ENCODE measurements at regions not wholly inside any gene's neighbourhood (a gene's known extent, or its start where the extent isn't known, plus 50 kb on each side); places are given as distances from the start of the nearest gene placed in this dataset.

DNA sequence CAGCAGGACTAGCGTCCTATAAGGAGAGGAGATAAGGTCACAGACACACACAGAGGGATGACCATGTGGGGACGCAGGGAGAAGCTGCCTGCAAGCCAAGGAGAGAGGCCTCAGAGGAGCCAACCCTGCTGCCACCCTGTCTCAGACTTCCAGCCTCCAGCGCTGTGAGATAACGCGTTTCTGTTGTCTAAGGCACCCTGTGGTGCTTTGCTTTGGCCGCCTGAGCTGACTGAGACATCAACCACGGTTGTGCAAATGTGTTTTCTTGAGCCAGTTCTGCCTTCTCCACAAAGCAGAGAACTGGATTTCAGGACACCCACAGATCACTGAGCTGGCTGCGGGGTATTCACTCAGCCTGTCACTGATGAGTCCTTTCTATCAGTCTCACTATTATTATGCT is 149.1 kb downstream of the NXNL2 start:
- TF ChIP-seq, protein P1, sequence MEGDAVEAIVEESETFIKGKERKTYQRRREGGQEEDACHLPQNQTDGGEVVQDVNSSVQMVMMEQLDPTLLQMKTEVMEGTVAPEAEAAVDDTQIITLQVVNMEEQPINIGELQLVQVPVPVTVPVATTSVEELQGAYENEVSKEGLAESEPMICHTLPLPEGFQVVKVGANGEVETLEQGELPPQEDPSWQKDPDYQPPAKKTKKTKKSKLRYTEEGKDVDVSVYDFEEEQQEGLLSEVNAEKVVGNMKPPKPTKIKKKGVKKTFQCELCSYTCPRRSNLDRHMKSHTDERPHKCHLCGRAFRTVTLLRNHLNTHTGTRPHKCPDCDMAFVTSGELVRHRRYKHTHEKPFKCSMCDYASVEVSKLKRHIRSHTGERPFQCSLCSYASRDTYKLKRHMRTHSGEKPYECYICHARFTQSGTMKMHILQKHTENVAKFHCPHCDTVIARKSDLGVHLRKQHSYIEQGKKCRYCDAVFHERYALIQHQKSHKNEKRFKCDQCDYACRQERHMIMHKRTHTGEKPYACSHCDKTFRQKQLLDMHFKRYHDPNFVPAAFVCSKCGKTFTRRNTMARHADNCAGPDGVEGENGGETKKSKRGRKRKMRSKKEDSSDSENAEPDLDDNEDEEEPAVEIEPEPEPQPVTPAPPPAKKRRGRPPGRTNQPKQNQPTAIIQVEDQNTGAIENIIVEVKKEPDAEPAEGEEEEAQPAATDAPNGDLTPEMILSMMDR (IDR thresholded peaks at IDR 0.05; ENCODE audit: insufficient read depth, low read length, missing control alignments) = no peak
- ChIA-PET CTCF (no interaction called here), POLR2A (no interaction called here)
- no peak for DNase-seq (ENCODE audit: low read depth, low spot score)
- no peak overlapping the region for H3K4me3 ChIP-seq (ENCODE audit: low read depth, low read length)

DNA sequence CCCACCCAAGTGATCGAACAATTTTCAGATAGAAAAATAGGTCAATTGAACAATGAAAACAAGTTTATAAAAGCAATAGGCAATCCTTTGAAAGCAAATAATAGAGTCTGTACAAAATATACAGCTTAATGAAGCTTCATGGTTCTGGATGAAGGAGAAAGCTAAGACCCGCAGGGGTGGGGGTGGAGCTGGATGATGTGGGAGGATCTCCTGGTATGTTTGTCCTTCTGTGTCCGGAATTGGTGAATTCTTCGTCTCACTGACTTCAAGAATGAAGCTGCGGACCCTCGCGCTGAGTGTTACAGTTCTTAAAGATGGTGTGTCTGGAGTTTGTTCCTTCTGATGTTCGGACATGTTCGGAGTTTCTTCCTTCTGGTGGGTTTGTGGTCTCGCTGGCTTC is 149.9 kb downstream of the NXNL2 start:
- ChIA-PET CTCF (no interaction called here), POLR2A (no interaction called here)
- H3K4me3 ChIP-seq (ENCODE audit: low read depth, low read length) = no peak overlapping the region
- TF ChIP-seq, protein P1 (IDR thresholded peaks at IDR 0.05; ENCODE audit: insufficient read depth, low read length, missing control alignments) = no peak
- DNase-seq (ENCODE audit: low read depth, low spot score) = no peak

- DNase-seq (ENCODE audit: low read depth, low spot score) = no peak
- CTCF ChIA-PET = no interaction called here
- TF ChIP-seq, protein P1 (IDR thresholded peaks at IDR 0.05; ENCODE audit: insufficient read depth, low read length, missing control alignments) = no peak
These were observed 151.0 kb downstream of the NXNL2 start for GRCh38 chr9:88685966-88686365.

DNA sequence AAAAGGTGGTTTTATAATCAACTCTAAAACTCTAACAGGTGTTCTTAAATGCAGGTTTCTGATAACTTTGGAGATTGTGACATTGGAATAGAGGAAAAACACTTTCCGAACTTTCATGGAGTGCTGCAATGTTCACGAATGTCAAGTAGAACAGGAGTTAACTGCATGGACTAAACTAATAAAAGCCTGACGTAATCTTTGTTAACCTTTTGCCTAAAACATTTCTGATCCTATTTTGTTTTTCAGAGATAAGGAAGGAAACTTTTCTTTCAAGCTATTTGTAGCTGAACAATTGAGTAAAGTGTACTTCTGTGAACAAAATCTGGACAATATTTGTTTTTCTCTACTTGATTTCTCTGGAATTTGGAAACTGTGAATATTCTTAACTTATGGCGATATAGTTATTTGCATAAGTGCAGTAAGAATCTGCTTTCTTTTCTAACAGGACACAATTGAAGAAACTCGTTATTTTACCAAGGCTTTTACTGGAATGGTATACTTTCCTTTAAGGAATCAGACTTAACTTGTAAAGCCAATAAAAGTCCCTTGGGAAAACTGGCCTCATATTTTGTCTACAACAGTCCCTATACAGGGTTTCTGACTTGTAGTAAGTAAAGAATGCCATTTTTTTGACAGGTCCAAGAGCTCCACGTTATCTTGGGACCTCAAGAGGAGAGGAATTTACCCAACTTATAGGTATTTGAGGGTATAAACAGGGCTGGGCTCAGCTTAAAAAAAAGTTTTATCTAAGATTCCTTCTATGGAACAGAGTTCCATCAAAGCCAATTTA is 154.7 kb downstream of the NXNL2 start:
- CTCF ChIA-PET = interaction anchor here (0.9 to 1.6 kb wide), 2 partner anchors 27 to 589 kb away, joined by 3 to 4 read pairs; no protein-coding TSS in a partner anchor
- TF ChIP-seq, protein P1 (IDR thresholded peaks at IDR 0.05; ENCODE audit: insufficient read depth, low read length, missing control alignments) = no peak
- H3K4me3 ChIP-seq (ENCODE audit: low read depth, low read length) = no peak overlapping the region
- POLR2A ChIA-PET = no interaction called here
- DNase-seq (ENCODE audit: low read depth, low spot score) = no peak

More at GRCh38 chr9:88685966-88686365, 151.0 kb downstream of the NXNL2 start:
- POLR2A ChIA-PET = no interaction called here
- no peak overlapping the region for H3K4me3 ChIP-seq (ENCODE audit: low read depth, low read length)

DNA sequence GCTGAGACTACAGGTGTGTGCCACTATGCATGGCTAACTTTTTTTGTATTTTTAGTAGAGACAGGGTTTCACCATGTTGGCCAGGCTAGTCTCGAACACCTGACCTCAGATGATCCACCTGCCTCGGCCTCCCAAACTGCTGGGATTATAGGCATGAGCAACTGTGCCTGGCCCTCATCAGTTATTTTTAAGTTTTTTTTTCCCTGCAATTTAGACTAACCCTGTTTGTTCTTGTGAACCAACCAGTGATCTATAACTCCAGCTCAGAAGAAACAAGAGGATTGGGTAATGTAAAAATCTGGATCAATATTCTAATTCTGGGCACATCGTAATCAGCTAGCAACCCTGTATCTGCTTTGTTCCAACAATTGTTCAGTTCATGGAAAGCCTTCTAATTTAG is 155.7 kb downstream of the NXNL2 start:
- TF ChIP-seq, protein P1 (IDR thresholded peaks at IDR 0.05; ENCODE audit: insufficient read depth, low read length, missing control alignments) = no peak
- ChIA-PET CTCF (interaction anchor here (0.9 to 1.6 kb wide), 2 partner anchors 28 to 588 kb away, joined by 3 to 4 read pairs; no protein-coding TSS in a partner anchor), POLR2A (no interaction called here)
- DNase-seq (ENCODE audit: low read depth, low spot score) = no peak
- H3K4me3 ChIP-seq (ENCODE audit: low read depth, low read length) = no peak overlapping the region

- no peak for DNase-seq (ENCODE audit: low read depth, low spot score)
- CTCF ChIA-PET = no interaction called here
- POLR2A ChIA-PET = no interaction called here
- no peak overlapping the region for H3K4me3 ChIP-seq (ENCODE audit: low read depth, low read length)
- TF ChIP-seq, protein P1 (IDR thresholded peaks at IDR 0.05; ENCODE audit: insufficient read depth, low read length, missing control alignments) = no peak
These were observed 156.1 kb downstream of the NXNL2 start for GRCh38 chr9:88691091-88691490.

All from AG04449 (cell line).